ENCODE measurements at regions not wholly inside any gene's neighbourhood (a gene's known extent, or its start where the extent isn't known, plus 50 kb on each side); places are given as distances from the start of the nearest gene placed in this dataset.

GRCh38 chr9:129313331-129313955 is 135.4 kb upstream of the IER5L start:
- TF ChIP-seq, protein P1, sequence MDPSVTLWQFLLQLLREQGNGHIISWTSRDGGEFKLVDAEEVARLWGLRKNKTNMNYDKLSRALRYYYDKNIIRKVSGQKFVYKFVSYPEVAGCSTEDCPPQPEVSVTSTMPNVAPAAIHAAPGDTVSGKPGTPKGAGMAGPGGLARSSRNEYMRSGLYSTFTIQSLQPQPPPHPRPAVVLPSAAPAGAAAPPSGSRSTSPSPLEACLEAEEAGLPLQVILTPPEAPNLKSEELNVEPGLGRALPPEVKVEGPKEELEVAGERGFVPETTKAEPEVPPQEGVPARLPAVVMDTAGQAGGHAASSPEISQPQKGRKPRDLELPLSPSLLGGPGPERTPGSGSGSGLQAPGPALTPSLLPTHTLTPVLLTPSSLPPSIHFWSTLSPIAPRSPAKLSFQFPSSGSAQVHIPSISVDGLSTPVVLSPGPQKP (IDR thresholded peaks at IDR 0.05; ENCODE audit: borderline replicate concordance, low read depth, low read length), result no peak
- no peak for TF ChIP-seq CTCF (conservative IDR thresholded peaks at IDR 0.05; ENCODE audit: low read depth, low read length)
- TF ChIP-seq POLR2A (IDR thresholded peaks at IDR 0.05; ENCODE audit: low read depth, low read length), result no peak
- no peak for TF ChIP-seq MAFK (IDR thresholded peaks at IDR 0.05; ENCODE audit: low read depth, low read length)
- TF ChIP-seq, protein P2, sequence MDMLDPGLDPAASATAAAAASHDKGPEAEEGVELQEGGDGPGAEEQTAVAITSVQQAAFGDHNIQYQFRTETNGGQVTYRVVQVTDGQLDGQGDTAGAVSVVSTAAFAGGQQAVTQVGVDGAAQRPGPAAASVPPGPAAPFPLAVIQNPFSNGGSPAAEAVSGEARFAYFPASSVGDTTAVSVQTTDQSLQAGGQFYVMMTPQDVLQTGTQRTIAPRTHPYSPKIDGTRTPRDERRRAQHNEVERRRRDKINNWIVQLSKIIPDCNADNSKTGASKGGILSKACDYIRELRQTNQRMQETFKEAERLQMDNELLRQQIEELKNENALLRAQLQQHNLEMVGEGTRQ (IDR thresholded peaks at IDR 0.05; ENCODE audit: low read depth, low read length), result no peak
- TF ChIP-seq CEBPB (IDR thresholded peaks at IDR 0.05; ENCODE audit: low read depth, low read length), result no peak
- TF ChIP-seq NFE2L2 (IDR thresholded peaks at IDR 0.05; ENCODE audit: low read depth, low read length), result no peak
- no peak for TF ChIP-seq RFX5 (IDR thresholded peaks at IDR 0.05; ENCODE audit: low read depth, low read length)
- TF ChIP-seq SMC3 (IDR thresholded peaks at IDR 0.05; ENCODE audit: low read depth, low read length), result no peak
- no peak for TF ChIP-seq MXI1 (IDR thresholded peaks at IDR 0.05; ENCODE audit: borderline replicate concordance, low read depth, low read length)
- TF ChIP-seq RAD21 (IDR thresholded peaks at IDR 0.05; ENCODE audit: low read length), result no peak
- TF ChIP-seq CHD1 (IDR thresholded peaks at IDR 0.05; ENCODE audit: low read depth, low read length), result no peak
- TF ChIP-seq FOS (IDR thresholded peaks at IDR 0.05; ENCODE audit: low read depth, low read length), result no peak
- no peak for TF ChIP-seq RCOR1 (IDR thresholded peaks at IDR 0.05; ENCODE audit: insufficient replicate concordance, low read length)
